Transverse colon (tissue), 3 donors: ENCODE measurements at regions not wholly inside any gene's neighbourhood (a gene's known extent, or its start where the extent isn't known, plus 50 kb on each side); places are given as distances from the start of the nearest gene placed in this dataset.

Experiments used
- POLR2A ChIP-seq: fragments of 450-650 bp; IDR thresholded peaks from one replicate; pipeline ENCODE4 v1.6.1; 2016; ENCODE audit warnings: antibody characterized with exemption, mild to moderate bottlenecking, moderate library complexity
- TF ChIP-seq, protein P1 (sequence below), 5 experiments: fragments of 200-600 bp in 3 of 5; fragments of 450-650 bp in 2 of 5; sonication (generic) in 3 of 5; IDR thresholded peaks; 1 replicate in 2 of 5; 2 replicates in 3 of 5; pipeline ENCODE4 v1.5.1; 2016 to 2017; ENCODE audit warnings: antibody characterized with exemption in 5 of 5, inconsistent platforms in 3 of 5, mild to moderate bottlenecking in 2 of 5, moderate library complexity in 1 of 5

DNA sequence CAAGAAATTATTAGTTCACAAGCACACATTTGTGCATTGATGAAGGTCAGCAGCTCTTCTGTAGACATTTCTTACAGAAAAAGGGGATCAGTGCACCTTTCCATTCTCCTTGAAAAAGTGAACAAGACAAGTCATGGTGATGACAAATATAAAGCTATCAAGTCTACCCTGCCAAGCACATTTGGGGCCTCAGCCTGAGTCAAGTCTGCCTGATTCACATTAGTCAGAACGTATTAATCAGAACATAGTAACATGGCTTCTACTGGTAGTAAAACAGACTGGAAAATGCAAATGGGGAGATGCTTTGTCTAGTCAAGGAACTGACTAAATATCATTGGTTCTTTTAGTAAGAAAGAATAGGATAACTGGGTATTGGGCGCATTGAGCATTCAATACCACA lies 2305.1 kb downstream of the PCDH7 start:
- TF ChIP-seq POLR2A: no peak
- TF ChIP-seq, protein P1, sequence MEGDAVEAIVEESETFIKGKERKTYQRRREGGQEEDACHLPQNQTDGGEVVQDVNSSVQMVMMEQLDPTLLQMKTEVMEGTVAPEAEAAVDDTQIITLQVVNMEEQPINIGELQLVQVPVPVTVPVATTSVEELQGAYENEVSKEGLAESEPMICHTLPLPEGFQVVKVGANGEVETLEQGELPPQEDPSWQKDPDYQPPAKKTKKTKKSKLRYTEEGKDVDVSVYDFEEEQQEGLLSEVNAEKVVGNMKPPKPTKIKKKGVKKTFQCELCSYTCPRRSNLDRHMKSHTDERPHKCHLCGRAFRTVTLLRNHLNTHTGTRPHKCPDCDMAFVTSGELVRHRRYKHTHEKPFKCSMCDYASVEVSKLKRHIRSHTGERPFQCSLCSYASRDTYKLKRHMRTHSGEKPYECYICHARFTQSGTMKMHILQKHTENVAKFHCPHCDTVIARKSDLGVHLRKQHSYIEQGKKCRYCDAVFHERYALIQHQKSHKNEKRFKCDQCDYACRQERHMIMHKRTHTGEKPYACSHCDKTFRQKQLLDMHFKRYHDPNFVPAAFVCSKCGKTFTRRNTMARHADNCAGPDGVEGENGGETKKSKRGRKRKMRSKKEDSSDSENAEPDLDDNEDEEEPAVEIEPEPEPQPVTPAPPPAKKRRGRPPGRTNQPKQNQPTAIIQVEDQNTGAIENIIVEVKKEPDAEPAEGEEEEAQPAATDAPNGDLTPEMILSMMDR (IDR thresholded peaks at IDR 0.05): no peak
